Keratinocyte (primary cell): ENCODE measurements at regions not wholly inside any gene's neighbourhood (a gene's known extent, or its start where the extent isn't known, plus 50 kb on each side); places are given as distances from the start of the nearest gene placed in this dataset.

Experiments
- DNase-seq: peaks from one replicate; pipeline ENCODE4 v3.0.0-alpha.2; 2011; ENCODE audit warnings: low read depth, missing footprints, low spot score
- FAIRE-seq: peaks from 2 replicates; lab custom pipeline; 2011; peaks lifted over from hg19 to GRCh38; lab: Jason Lieb, UNC
- H2AFZ ChIP-seq: 2 replicates; pipeline ENCODE4 v1.6.0; 2012; ENCODE audit warnings: low read length, control low read depth, inconsistent platforms; ENCODE audit not compliant: control insufficient read depth
- H3K27ac ChIP-seq: 2 replicates; pipeline ENCODE4 v1.5.1; 2011; ENCODE audit warnings: low read length; ENCODE audit not compliant: control insufficient read depth, insufficient read depth
- H3K27me3 ChIP-seq: 3 replicates; pipeline ENCODE4 v1.6.0; 2011; ENCODE audit warnings: low read length; ENCODE audit not compliant: control insufficient read depth, insufficient read depth; ENCODE audit errors: extremely low read depth
- H3K36me3 ChIP-seq, 2 experiments: 2 replicates in 1 of 2; 3 replicates in 1 of 2; pipeline ENCODE4 v1.5.1; 2011; ENCODE audit warnings: low read length in 2 of 2, mild to moderate bottlenecking in 1 of 2; ENCODE audit not compliant: control insufficient read depth in 2 of 2, insufficient read depth in 2 of 2; ENCODE audit errors: extremely low read depth in 1 of 2
- H3K4me1 ChIP-seq: 3 replicates; pipeline ENCODE4 v1.5.1; 2011; ENCODE audit warnings: low read length; ENCODE audit not compliant: control insufficient read depth, insufficient read depth; ENCODE audit errors: extremely low read depth
- H3K4me2 ChIP-seq: 3 replicates; pipeline ENCODE4 v1.6.0; 2011; ENCODE audit warnings: low read depth, low read length; ENCODE audit not compliant: control insufficient read depth, insufficient read depth; ENCODE audit errors: extremely low read depth
- H3K4me3 ChIP-seq, 3 experiments: fragments of 200-600 bp in 1 of 3; sonication (generic) in 1 of 3; 2 replicates in 2 of 3; 3 replicates in 1 of 3; pipeline ENCODE4 v1.5.1; 2011 to 2016; ENCODE audit warnings: low read length in 3 of 3, mild to moderate bottlenecking in 3 of 3, control low read depth in 2 of 3, inconsistent platforms in 1 of 3, low read depth in 1 of 3, mixed read lengths in 1 of 3, mixed run types in 1 of 3, moderate library complexity in 1 of 3; ENCODE audit not compliant: control insufficient read depth in 2 of 3, insufficient read depth in 2 of 3; ENCODE audit errors: extremely low read depth in 1 of 3
- H3K79me2 ChIP-seq: 2 replicates; pipeline ENCODE4 v1.6.0; 2012; ENCODE audit warnings: low read length; ENCODE audit not compliant: control insufficient read depth, insufficient read depth
- H3K9ac ChIP-seq: 3 replicates; pipeline ENCODE4 v1.6.0; 2011; ENCODE audit warnings: low read length; ENCODE audit not compliant: control insufficient read depth, insufficient read depth; ENCODE audit errors: extremely low read depth
- H3K9me1 ChIP-seq: 3 replicates; pipeline ENCODE4 v1.6.0; 2011; ENCODE audit warnings: low read length; ENCODE audit not compliant: control insufficient read depth, insufficient read depth; ENCODE audit errors: extremely low read depth
- H3K9me3 ChIP-seq: 2 replicates; pipeline ENCODE4 v1.5.1; 2012; ENCODE audit warnings: low read depth, low read length; ENCODE audit not compliant: control insufficient read depth
- H4K20me1 ChIP-seq: 3 replicates; pipeline ENCODE4 v1.6.0; 2011; ENCODE audit warnings: low read length; ENCODE audit not compliant: control insufficient read depth, insufficient read depth; ENCODE audit errors: extremely low read depth
- EZH2 ChIP-seq: IDR thresholded peaks from one replicate; pipeline ENCODE4 v1.6.1; 2012; ENCODE audit warnings: inconsistent platforms, mild to moderate bottlenecking, low read length, moderate library complexity
- dilution Hi-C: fragments of 300-500 bp; cut with MboI; formaldehyde crosslinking; loops from one replicate; pipeline ENCODE4 v1.7.0; 2020; ENCODE audit warnings: low sequenced_read_pairs; ENCODE audit not compliant: extremely low pct_ligation_motif_present
- TF ChIP-seq, protein P1 (sequence below), 3 experiments: IDR thresholded peaks in 1 of 3; conservative IDR thresholded peaks in 1 of 3; optimal IDR thresholded peaks in 1 of 3; 2 replicates in 2 of 3; 3 replicates in 1 of 3; pipeline versions ENCODE3 to v1.5.1; 2011; ENCODE audit warnings: low read length in 3 of 3, mild to moderate bottlenecking in 3 of 3, moderate library complexity in 2 of 3, control low read depth in 1 of 3, inconsistent platforms in 1 of 3; ENCODE audit not compliant: insufficient read depth in 2 of 3; ENCODE audit errors: extremely low read depth in 1 of 3

DNA sequence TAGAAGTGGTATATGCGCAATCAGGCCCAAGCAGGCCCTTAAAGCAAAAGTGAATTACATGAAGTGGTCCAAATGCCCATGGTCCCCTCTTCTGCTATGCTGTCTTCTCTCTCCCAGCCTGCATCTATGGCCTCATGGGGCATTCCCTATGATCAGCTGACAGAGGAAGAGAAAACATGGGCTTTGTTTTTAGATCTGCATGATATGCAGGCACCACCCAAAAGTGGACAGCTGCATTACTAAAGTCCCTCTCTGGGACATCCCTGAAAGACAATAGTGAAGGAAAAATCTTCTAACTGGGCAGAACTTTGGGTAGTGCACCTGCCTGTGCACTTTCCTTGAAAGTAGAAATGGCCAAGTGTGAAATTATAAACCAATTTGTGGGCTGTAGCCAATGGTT, 145.2 kb upstream of the ARID2 start:
- TF ChIP-seq, protein P1, sequence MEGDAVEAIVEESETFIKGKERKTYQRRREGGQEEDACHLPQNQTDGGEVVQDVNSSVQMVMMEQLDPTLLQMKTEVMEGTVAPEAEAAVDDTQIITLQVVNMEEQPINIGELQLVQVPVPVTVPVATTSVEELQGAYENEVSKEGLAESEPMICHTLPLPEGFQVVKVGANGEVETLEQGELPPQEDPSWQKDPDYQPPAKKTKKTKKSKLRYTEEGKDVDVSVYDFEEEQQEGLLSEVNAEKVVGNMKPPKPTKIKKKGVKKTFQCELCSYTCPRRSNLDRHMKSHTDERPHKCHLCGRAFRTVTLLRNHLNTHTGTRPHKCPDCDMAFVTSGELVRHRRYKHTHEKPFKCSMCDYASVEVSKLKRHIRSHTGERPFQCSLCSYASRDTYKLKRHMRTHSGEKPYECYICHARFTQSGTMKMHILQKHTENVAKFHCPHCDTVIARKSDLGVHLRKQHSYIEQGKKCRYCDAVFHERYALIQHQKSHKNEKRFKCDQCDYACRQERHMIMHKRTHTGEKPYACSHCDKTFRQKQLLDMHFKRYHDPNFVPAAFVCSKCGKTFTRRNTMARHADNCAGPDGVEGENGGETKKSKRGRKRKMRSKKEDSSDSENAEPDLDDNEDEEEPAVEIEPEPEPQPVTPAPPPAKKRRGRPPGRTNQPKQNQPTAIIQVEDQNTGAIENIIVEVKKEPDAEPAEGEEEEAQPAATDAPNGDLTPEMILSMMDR (optimal IDR thresholded peaks at IDR 0.05 in 1 of 3, IDR thresholded peaks at IDR 0.05 in 1 of 3, conservative IDR thresholded peaks at IDR 0.05 in 1 of 3; ENCODE audit: extremely low read depth in 1 of 3, insufficient read depth in 2 of 3, low read length in 3 of 3) = no peak
- TF ChIP-seq EZH2 = no peak
- no peak overlapping the region for H3K4me3 ChIP-seq
- no peaks in the 10 kb centered on the region for H3K9me1 ChIP-seq
- H2AFZ ChIP-seq = no peak overlapping the region
- no peak overlapping the region for H3K4me2 ChIP-seq
- H3K36me3 ChIP-seq = no peaks in the 10 kb centered on the region
- no peaks in the 10 kb centered on the region for H4K20me1 ChIP-seq
- no peaks in the 10 kb centered on the region for H3K9me3 ChIP-seq
- dilution Hi-C loops = no loop called here
- no peaks in the 10 kb centered on the region for H3K27me3 ChIP-seq
- H3K4me1 ChIP-seq = no peaks in the 10 kb centered on the region
- no peak overlapping the region for H3K9ac ChIP-seq
- FAIRE-seq (no peak), DNase-seq (no peak)
- H3K79me2 ChIP-seq = no peaks in the 10 kb centered on the region
- no peak overlapping the region for H3K27ac ChIP-seq

DNA sequence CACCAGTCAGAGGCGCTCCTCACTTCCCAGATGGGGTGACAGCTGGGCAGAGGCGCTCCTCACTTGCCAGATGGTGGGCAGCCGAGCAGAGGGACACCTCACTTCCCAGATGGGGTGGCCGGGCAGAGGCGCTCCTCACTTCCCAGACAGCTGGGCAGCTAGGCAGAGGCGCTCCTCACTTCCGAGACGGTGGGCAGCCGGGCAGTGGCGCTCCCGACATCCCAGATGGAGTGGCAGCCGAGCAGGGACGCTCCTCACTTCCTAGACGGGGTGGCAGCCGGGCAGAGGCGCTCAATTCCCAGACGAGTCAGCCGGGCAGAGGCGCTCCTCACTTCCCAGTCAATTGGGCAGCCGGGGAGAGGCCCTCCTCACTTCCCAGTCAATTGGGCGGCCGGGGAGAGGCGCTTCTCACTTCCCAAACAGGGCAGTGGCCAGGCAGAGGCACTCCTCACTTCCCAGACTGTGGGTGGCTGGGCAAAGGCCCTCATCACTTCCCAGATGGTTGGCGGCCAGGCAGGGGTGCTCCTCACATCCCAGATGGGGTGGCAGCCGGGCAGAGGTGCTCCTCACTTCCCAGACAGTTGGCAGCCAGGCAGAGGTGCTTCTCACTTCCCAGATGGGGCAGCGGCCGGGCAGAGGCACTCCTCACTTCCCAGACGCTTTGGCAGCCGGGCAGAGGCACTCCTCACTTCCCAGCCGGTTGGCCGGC, 143.8 kb upstream of the ARID2 start:
- TF ChIP-seq EZH2 = no peak
- TF ChIP-seq, protein P1 (optimal IDR thresholded peaks at IDR 0.05 in 1 of 3, IDR thresholded peaks at IDR 0.05 in 1 of 3, conservative IDR thresholded peaks at IDR 0.05 in 1 of 3; ENCODE audit: extremely low read depth in 1 of 3, insufficient read depth in 2 of 3, low read length in 3 of 3) = no peak
- Histone ChIP-seq H4K20me1 (no peaks in the 10 kb centered on the region), H3K4me1 (no peaks in the 10 kb centered on the region), H3K9me3 (no peaks in the 10 kb centered on the region), H3K9ac (no peak overlapping the region), H3K4me3 (no peak overlapping the region), H2AFZ (no peak overlapping the region), H3K79me2 (no peaks in the 10 kb centered on the region), H3K36me3 (no peaks in the 10 kb centered on the region), H3K27ac (no peak overlapping the region), H3K27me3 (no peaks in the 10 kb centered on the region), H3K9me1 (no peaks in the 10 kb centered on the region), H3K4me2 (no peak overlapping the region)
- FAIRE-seq (no peak), DNase-seq (no peak)
- dilution Hi-C loops = no loop called here
